OCI-M1 (cell line): ENCODE measurements at regions not wholly inside any gene's neighbourhood (a gene's known extent, or its start where the extent isn't known, plus 50 kb on each side); places are given as distances from the start of the nearest gene placed in this dataset.

ENCODE experiments used
- DNase-seq: peaks from one replicate; lab custom pipeline; 2025; lab: John Stamatoyannopoulos, UW

GRCh38 chr6:6918216-6918983 is 189.4 kb upstream of the RREB1 start:
- DNase-seq = peak; percentile 36

GRCh38 chr6:6919173-6919572 is 188.6 kb upstream of the RREB1 start:
- no peak for DNase-seq

- no peak for DNase-seq
Observed at GRCh38 chr6:6920114-6920986, 187.4 kb upstream of the RREB1 start.

- no peak for DNase-seq
Observed at GRCh38 chr6:6920987-6921313, 186.8 kb upstream of the RREB1 start.

- DNase-seq = no peak
Observed at GRCh38 chr6:6922166-6922565, 185.6 kb upstream of the RREB1 start.

- DNase-seq = no peak
Observed at GRCh38 chr6:6923605-6924004, 184.2 kb upstream of the RREB1 start.

GRCh38 chr6:6924708-6925107 is 183.1 kb upstream of the RREB1 start:
- DNase-seq = no peak

GRCh38 chr6:6925391-6926164 is 182.2 kb upstream of the RREB1 start:
- DNase-seq = no peak

- peak; percentile 61 for DNase-seq
Observed at GRCh38 chr6:6926856-6927255, 180.9 kb upstream of the RREB1 start.

GRCh38 chr6:6927521-6928361 is 180.0 kb upstream of the RREB1 start:
- peak; percentile 75 for DNase-seq

- DNase-seq = no peak
Observed at GRCh38 chr6:6930223-6930880, 177.4 kb upstream of the RREB1 start.

GRCh38 chr6:6931071-6932025 is 176.4 kb upstream of the RREB1 start:
- DNase-seq = no peak

- no peak for DNase-seq
Observed at GRCh38 chr6:6932341-6932740, 175.4 kb upstream of the RREB1 start.

GRCh38 chr6:6932968-6933367 is 174.8 kb upstream of the RREB1 start:
- no peak for DNase-seq

GRCh38 chr6:6940031-6941025 is 167.4 kb upstream of the RREB1 start:
- DNase-seq = no peak

- no peak for DNase-seq
Observed at GRCh38 chr6:6941201-6941600, 166.6 kb upstream of the RREB1 start.

- no peak for DNase-seq
Observed at GRCh38 chr6:6942091-6942490, 165.7 kb upstream of the RREB1 start.

- DNase-seq = no peak
Observed at GRCh38 chr6:6942831-6943230, 164.9 kb upstream of the RREB1 start.

GRCh38 chr6:6943421-6943820 is 164.3 kb upstream of the RREB1 start:
- no peak for DNase-seq
